ENCODE measurements at regions not wholly inside any gene's neighbourhood (a gene's known extent, or its start where the extent isn't known, plus 50 kb on each side); places are given as distances from the start of the nearest gene placed in this dataset.
"Not testable (repeated sequence)": the region's sequence is repeated elsewhere in the genome, so short reads cannot be mapped to it uniquely, and the experiment has no call there.

GRCh38 chr17:27010138-27010537, 283.8 kb upstream of the WSB1 start:
- not testable (repeated sequence) for TF ChIP-seq CTCF (optimal IDR thresholded peaks at IDR 0.05 in 1 of 3, IDR thresholded peaks at IDR 0.05 in 1 of 3, conservative IDR thresholded peaks at IDR 0.05 in 1 of 3; ENCODE audit: extremely low read depth in 1 of 3, insufficient read depth in 2 of 3, low read length in 3 of 3); EZH2 (IDR thresholded peaks at IDR 0.05; ENCODE audit: low read length)

All from keratinocyte (primary cell).